HG02571 (cell line): ENCODE measurements at regions not wholly inside any gene's neighbourhood (a gene's known extent, or its start where the extent isn't known, plus 50 kb on each side); places are given as distances from the start of the nearest gene placed in this dataset.

Experiments
- ATAC-seq: cut with Tn5 transposase; IDR thresholded peaks from one replicate; pipeline ENCODE4 v1.9.1; 2021; ENCODE audit warnings: mild to moderate bottlenecking, moderate library complexity; ENCODE audit not compliant: unreplicated experiment

- no peak for ATAC-seq
These were observed 199.3 kb downstream of the TFAP2C start for GRCh38 chr20:56828402-56828801.

GRCh38 chr20:56829788-56830385 lies 200.8 kb downstream of the TFAP2C start:
- ATAC-seq, result no peak

- ATAC-seq, result no peak
These were observed 202.7 kb downstream of the TFAP2C start for GRCh38 chr20:56831795-56832194.

- ATAC-seq, result no peak
These were observed 204.3 kb downstream of the TFAP2C start for GRCh38 chr20:56833427-56833826.

GRCh38 chr20:56835829-56836550 lies 206.9 kb downstream of the TFAP2C start:
- no peak for ATAC-seq

GRCh38 chr20:56839222-56839621 lies 210.1 kb downstream of the TFAP2C start:
- ATAC-seq, result no peak

GRCh38 chr20:56839786-56840185 lies 210.7 kb downstream of the TFAP2C start:
- ATAC-seq, result no peak

GRCh38 chr20:56840716-56841261 lies 211.7 kb downstream of the TFAP2C start:
- no peak for ATAC-seq

GRCh38 chr20:56841346-56841908 lies 212.3 kb downstream of the TFAP2C start:
- no peak for ATAC-seq

- no peak for ATAC-seq
These were observed 212.9 kb downstream of the TFAP2C start for GRCh38 chr20:56842056-56842455.

GRCh38 chr20:56843386-56843785 lies 214.3 kb downstream of the TFAP2C start:
- no peak for ATAC-seq

- no peak for ATAC-seq
These were observed 214.7 kb downstream of the TFAP2C start for GRCh38 chr20:56843817-56844216.

GRCh38 chr20:56845546-56846086 lies 216.5 kb downstream of the TFAP2C start:
- no peak for ATAC-seq

- ATAC-seq, result no peak
These were observed 219.5 kb downstream of the TFAP2C start for GRCh38 chr20:56848561-56848960.

GRCh38 chr20:56851552-56851951 lies 222.4 kb downstream of the TFAP2C start:
- no peak for ATAC-seq

GRCh38 chr20:56855708-56856107 lies 226.6 kb downstream of the TFAP2C start:
- no peak for ATAC-seq

GRCh38 chr20:56857950-56858349 lies 228.8 kb downstream of the TFAP2C start:
- no peak for ATAC-seq

- ATAC-seq, result no peak
These were observed 230.1 kb downstream of the TFAP2C start for GRCh38 chr20:56859039-56859800.

GRCh38 chr20:56859801-56860261 lies 230.7 kb downstream of the TFAP2C start:
- no peak for ATAC-seq

GRCh38 chr20:56860413-56860812 lies 231.3 kb downstream of the TFAP2C start:
- ATAC-seq, result no peak

GRCh38 chr20:56861590-56861989 lies 232.5 kb downstream of the TFAP2C start:
- ATAC-seq, result no peak
